Daoy (cell line): ENCODE measurements at regions not wholly inside any gene's neighbourhood (a gene's known extent, or its start where the extent isn't known, plus 50 kb on each side); places are given as distances from the start of the nearest gene placed in this dataset.

Experiments
- DNase-seq: peaks from one replicate; pipeline ENCODE4 v3.0.0-alpha.2; 2015; ENCODE audit warnings: low read depth

DNA sequence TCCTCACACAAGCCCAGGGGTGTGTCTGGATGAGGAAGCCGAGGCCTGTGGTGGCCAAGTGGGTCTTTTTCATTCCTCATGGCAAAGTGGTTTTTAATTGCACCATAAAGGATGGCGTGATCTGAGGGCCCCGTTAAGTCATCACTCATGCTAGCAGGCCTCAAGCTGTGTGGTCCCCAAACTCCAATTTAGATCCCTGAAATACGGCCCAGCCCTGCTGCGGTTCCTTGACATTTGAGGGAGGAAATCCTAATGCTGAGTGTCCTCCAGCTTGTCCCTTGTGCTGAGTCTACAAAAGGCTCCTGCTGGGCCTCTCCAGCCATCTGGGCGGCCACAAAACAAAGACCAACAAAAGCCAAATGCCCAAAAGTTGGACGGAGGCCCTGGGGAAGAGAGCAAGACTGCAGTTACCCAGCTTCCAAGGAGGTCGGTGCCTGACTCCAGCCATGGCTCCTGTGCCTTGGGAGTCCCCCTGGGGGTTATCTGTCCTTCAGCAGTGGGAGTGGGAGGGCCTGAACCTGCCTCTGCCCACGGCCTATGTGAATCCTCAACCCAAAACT is 162.3 kb upstream of the PDE10A start:
- DNase-seq = no peak

- no peak for DNase-seq
Observed at GRCh38 chr6:165823609-165824326, 160.7 kb upstream of the PDE10A start.

DNA sequence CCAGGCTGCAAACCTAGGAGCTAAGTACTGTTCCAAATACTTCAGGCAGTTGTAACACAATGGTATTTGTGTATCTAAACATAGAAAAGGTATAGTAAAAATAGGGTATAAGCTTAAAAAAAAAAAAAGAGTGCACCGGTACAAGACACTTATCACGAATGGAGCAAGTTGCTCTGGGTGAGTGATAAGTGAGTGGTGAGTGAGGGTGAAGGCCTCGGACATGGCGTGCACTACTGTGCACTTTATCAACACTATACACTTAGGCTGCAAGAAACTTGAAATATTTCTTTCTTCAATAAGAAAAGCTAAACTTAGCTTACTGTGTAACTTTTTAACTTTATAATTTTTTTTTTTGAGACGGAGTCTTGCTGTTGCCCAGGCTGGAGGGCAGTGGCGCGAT is 159.5 kb upstream of the PDE10A start:
- no peak for DNase-seq

DNA sequence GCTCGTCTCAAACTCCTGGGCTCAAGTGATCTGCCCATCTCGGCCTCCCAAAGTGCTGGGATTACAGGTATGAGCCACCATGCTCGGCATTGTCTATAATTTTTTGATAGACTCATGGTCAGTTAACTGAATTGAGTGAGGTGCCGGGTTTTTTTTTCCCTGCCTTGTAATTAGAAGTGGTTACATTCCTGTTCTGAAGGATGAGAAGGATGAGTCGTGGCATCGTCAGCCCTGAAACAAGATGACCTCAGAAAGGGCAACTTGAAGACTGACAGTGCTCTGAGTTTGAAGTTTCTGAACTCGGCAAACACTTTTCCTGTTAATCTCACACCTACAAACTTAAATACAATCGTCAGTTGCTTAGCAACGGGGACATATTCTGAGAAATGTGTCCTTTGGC is 158.7 kb upstream of the PDE10A start:
- peak; percentile 21 for DNase-seq

- DNase-seq = no peak
Observed at GRCh38 chr6:165820934-165821333, 157.9 kb upstream of the PDE10A start.

DNA sequence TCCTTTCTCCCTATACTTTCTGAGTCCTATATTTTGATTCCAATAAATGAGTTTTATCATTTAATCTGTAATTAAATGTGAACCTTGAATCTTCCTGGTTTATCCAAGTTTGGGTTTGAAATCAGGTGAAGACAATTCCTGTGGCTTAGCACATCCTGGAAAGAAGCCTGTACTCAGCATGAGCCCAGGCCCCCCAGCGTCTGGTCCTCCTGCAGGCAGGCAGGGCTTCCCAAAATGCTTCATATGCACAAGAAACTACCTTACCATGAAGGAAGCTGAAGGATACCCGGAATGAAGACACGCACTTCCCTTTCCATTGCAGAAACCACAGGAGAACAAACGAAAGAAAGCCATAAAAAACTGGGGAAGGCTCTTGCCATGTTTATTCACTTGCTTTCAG is 157.4 kb upstream of the PDE10A start:
- no peak for DNase-seq

DNA sequence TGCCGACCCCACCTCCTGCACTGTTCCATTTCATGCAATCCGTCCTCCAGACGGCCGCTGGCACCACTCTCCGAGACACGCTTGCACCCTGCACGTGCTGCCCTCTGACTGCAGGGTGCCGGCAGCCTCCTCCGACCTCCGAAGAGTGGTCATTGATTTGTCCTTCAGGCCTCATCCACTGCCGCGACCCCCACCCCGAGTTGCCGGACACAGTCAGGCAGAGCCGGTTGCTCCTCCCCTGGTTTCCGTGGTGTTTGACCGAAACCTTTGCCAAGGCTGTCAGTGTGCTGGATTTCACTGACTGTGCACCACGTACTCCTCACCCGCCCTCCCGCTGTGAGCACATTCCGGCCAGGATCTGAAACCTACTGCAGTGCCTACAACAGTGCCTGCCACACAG is 156.4 kb upstream of the PDE10A start:
- DNase-seq = no peak

GRCh38 chr6:165818200-165818599 is 155.2 kb upstream of the PDE10A start:
- no peak for DNase-seq

DNA sequence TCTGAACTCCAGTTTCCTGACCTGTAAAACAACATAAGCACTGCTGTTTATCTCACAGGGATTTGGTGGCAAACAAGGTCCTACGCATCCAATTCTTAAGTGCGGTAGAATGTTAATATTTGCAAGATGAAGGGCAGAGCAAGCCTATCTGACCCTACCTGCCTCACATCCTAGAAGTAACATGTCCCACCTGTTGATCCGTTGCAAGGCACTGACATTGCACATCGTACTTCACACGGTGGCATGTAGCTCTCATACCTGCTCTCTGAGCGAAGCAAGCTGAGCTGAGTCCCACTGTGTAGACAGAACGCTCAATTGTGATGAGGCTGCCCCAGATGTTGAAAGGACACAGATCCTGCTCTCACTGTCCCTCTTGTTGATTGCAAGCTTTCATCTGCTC is 154.7 kb upstream of the PDE10A start:
- no peak for DNase-seq

- DNase-seq = no peak
Observed at GRCh38 chr6:165817148-165817547, 154.1 kb upstream of the PDE10A start.

DNA sequence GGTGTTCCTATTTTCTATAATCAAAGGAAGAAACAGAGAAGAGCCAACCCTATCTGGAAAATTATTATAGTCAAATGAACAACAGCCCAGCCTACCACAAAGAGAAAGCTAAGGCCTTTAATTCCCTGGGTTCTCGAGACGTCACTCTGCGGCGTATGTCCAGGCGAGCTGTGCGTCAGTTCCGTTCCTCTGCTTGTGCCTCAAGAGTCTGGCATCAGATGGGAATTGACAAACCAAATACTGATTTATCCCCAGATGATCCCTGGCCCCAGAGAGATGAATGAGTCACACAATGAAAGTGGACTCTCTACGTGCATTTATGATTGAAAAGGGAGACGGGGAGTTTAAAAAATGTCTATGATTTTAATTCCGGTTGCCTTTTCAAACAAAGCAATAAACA is 151.6 kb upstream of the PDE10A start:
- no peak for DNase-seq

GRCh38 chr6:165811512-165811911 is 148.5 kb upstream of the PDE10A start:
- peak; percentile 53 for DNase-seq

GRCh38 chr6:165808021-165808420 is 145.0 kb upstream of the PDE10A start:
- DNase-seq = no peak

GRCh38 chr6:165807249-165807960 is 144.4 kb upstream of the PDE10A start:
- no peak for DNase-seq

- no peak for DNase-seq
Observed at GRCh38 chr6:165806126-165806810, 143.2 kb upstream of the PDE10A start.

DNA sequence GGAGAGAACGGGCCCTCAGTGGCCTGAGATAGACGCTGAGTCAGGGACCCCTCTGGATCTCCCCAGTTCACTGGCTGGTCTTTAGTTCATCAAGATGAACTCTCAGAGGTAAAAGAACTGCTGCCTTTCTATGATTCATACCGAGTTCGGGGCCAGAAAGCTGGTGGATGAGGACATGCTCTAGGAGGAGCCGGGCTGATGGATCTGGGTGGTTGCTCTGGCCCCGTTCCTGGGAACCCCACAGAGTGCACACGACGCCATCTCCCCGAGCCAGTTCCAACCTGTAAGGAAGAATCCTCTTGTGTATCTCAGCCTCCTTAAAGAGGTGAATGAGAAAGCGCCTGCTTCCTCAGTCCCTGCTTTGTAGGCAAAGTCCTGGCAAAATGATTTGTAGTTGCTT is 142.6 kb upstream of the PDE10A start:
- DNase-seq = no peak

- no peak for DNase-seq
Observed at GRCh38 chr6:165805067-165805555, 142.1 kb upstream of the PDE10A start.

DNA sequence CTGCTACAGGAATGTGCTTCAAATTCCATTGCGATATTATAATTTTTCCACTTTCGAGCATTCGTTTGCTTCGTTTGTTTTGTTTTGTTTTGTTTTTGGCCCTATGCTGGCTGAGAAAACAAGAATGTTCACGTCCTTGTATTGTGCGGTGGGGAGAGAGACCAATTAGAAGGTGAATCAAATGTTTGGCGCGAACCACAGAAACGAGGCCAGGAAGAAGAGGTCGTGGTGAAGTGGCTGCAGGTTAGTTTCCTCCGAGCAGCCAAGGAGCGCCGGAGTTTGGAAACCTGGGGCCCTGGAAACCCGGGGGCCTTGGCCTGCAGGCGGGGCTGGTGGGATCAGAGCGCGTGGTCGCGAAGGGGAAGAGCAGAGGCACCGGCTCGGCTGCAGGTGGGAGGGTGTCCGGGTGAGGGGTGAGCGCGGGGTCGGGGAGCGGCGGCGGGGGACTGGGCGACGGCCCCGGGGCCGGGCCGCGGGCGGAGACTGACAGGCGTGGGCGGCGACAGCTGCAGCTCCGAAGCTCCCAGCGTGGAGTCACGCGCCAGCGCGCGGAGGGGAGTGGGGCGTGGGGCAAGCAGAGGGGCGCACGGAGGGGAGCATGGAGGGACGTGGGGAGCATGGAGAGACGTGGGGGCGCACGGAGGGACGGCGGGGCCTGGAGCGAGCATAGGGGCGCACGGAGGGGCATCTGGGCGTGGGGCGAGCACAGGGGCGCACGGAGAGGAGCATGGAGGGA is 141.5 kb upstream of the PDE10A start:
- peak; percentile 11 for DNase-seq

- peak; percentile 13 for DNase-seq
Observed at GRCh38 chr6:165800337-165800736, 137.3 kb upstream of the PDE10A start.

- DNase-seq = no peak
Observed at GRCh38 chr6:165799391-165800153, 136.5 kb upstream of the PDE10A start.

GRCh38 chr6:165798991-165799390 is 135.9 kb upstream of the PDE10A start:
- no peak for DNase-seq
